NB4 (cell line): ENCODE measurements at regions not wholly inside any gene's neighbourhood (a gene's known extent, or its start where the extent isn't known, plus 50 kb on each side); places are given as distances from the start of the nearest gene placed in this dataset.

Source experiments
- DNase-seq: peaks from one replicate; pipeline ENCODE4 v3.0.0; 2010; ENCODE audit warnings: low read depth
- H3K4me3 ChIP-seq: one replicate; pipeline ENCODE4 v1.5.1; 2011; ENCODE audit warnings: mild to moderate bottlenecking, low read depth, low read length, moderate library complexity
- CTCF ChIP-seq: IDR thresholded peaks from one replicate; pipeline ENCODE4 v1.5.1; 2012; ENCODE audit warnings: low read depth, low read length
- MAX ChIP-seq: IDR thresholded peaks from 2 replicates; pipeline ENCODE4 v1.6.1; 2011; ENCODE audit warnings: low read depth, low read length
- MYC ChIP-seq: IDR thresholded peaks from 2 replicates; pipeline ENCODE4 v1.6.1; 2011; ENCODE audit warnings: low read depth, low read length
- POLR2A ChIP-seq: IDR thresholded peaks from 2 replicates; pipeline ENCODE4 v1.6.1; 2011; ENCODE audit warnings: mild to moderate bottlenecking; ENCODE audit not compliant: insufficient read length; ENCODE audit errors: extremely low read depth

GRCh38 chrX:39158801-39159657 is 357.8 kb downstream of the MID1IP1 start:
- peak; percentile 26 for DNase-seq
- no peak overlapping the region for H3K4me3 ChIP-seq
- TF ChIP-seq POLR2A (no peak), CTCF (no peak), MAX (no peak), MYC (no peak)

- TF ChIP-seq MYC (no peak), POLR2A (no peak), MAX (no peak), CTCF (no peak)
Measured at GRCh38 chrX:39159921-39160507, 358.8 kb downstream of the MID1IP1 start.

GRCh38 chrX:39161611-39162255 is 360.5 kb downstream of the MID1IP1 start:
- DNase-seq, result no peak
- H3K4me3 ChIP-seq, result no peak overlapping the region
- no peak for TF ChIP-seq POLR2A
- TF ChIP-seq MYC, result no peak
- TF ChIP-seq CTCF, result no peak

More at GRCh38 chrX:39159921-39160507, 358.8 kb downstream of the MID1IP1 start:
- H3K4me3 ChIP-seq, result no peak overlapping the region
- DNase-seq, result no peak

- no peak for DNase-seq
- TF ChIP-seq MAX (no peak), MYC (no peak), POLR2A (no peak), CTCF (no peak)
- no peak overlapping the region for H3K4me3 ChIP-seq
Measured at GRCh38 chrX:39162322-39162735, 361.1 kb downstream of the MID1IP1 start.

- no peak for DNase-seq
- no peak overlapping the region for H3K4me3 ChIP-seq
- TF ChIP-seq POLR2A (no peak), MYC (no peak), CTCF (no peak), MAX (no peak)
Measured at GRCh38 chrX:39163581-39164126, 362.4 kb downstream of the MID1IP1 start.
